ENCODE measurements at regions not wholly inside any gene's neighbourhood (a gene's known extent, or its start where the extent isn't known, plus 50 kb on each side); places are given as distances from the start of the nearest gene placed in this dataset.
"Not testable (repeated sequence)": the region's sequence is repeated elsewhere in the genome, so short reads cannot be mapped to it uniquely, and the experiment has no call there.

- DNase-seq = no peak
- Histone ChIP-seq H3K9me3 (ENCODE audit: severe bottlenecking) (no peaks in the 10 kb centered on the region), H3K4me3 (ENCODE audit: low read depth, low read length) (no peak overlapping the region), H3K36me3 (no peaks in the 10 kb centered on the region), H3K27me3 (ENCODE audit: insufficient read depth, low read depth, severe bottlenecking) (no peaks in the 10 kb centered on the region), H3K27ac (no peak overlapping the region)
- TF ChIP-seq CTCF (IDR thresholded peaks at IDR 0.05; ENCODE audit: low read depth, low read length) = no peak
Observed at GRCh38 chr14:80024417-80024816, 186.9 kb downstream of the DIO2 start.

GRCh38 chr14:80018476-80018875, 192.8 kb downstream of the DIO2 start:
- not testable (repeated sequence) for DNase-seq; H3K27ac ChIP-seq; H3K4me3 ChIP-seq (ENCODE audit: low read depth, low read length); H3K36me3 ChIP-seq; H3K27me3 ChIP-seq (ENCODE audit: insufficient read depth, low read depth, severe bottlenecking); H3K9me3 ChIP-seq (ENCODE audit: severe bottlenecking)

- TF ChIP-seq CTCF (IDR thresholded peaks at IDR 0.05; ENCODE audit: low read depth, low read length) = no peak
Observed at GRCh38 chr14:80017795-80018194, 193.5 kb downstream of the DIO2 start.

GRCh38 chr14:80010245-80010644, 201.1 kb downstream of the DIO2 start:
- not testable (repeated sequence) for H3K27ac ChIP-seq; H3K4me3 ChIP-seq (ENCODE audit: low read depth, low read length); DNase-seq; H3K9me3 ChIP-seq (ENCODE audit: severe bottlenecking); H3K36me3 ChIP-seq; H3K27me3 ChIP-seq (ENCODE audit: insufficient read depth, low read depth, severe bottlenecking)

More at GRCh38 chr14:80017795-80018194, 193.5 kb downstream of the DIO2 start:
- Histone ChIP-seq H3K27me3 (ENCODE audit: insufficient read depth, low read depth, severe bottlenecking) (no peaks in the 10 kb centered on the region), H3K27ac (no peak overlapping the region), H3K4me3 (ENCODE audit: low read depth, low read length) (no peak overlapping the region), H3K36me3 (no peaks in the 10 kb centered on the region), H3K9me3 (ENCODE audit: severe bottlenecking) (no peaks in the 10 kb centered on the region)
- DNase-seq = no peak

- Histone ChIP-seq H3K9me3 (ENCODE audit: severe bottlenecking) (no peaks in the 10 kb centered on the region), H3K4me3 (ENCODE audit: low read depth, low read length) (no peak overlapping the region), H3K36me3 (no peaks in the 10 kb centered on the region), H3K27me3 (ENCODE audit: insufficient read depth, low read depth, severe bottlenecking) (no peaks in the 10 kb centered on the region), H3K27ac (no peak overlapping the region)
- TF ChIP-seq CTCF (IDR thresholded peaks at IDR 0.05; ENCODE audit: low read depth, low read length) = no peak
- DNase-seq = no peak
Observed at GRCh38 chr14:80005561-80005960, 205.7 kb downstream of the DIO2 start.

GRCh38 chr14:80004871-80005270, 206.4 kb downstream of the DIO2 start:
- no peak for DNase-seq
- Histone ChIP-seq H3K27me3 (ENCODE audit: insufficient read depth, low read depth, severe bottlenecking) (no peaks in the 10 kb centered on the region), H3K4me3 (ENCODE audit: low read depth, low read length) (no peak overlapping the region), H3K27ac (no peak overlapping the region), H3K9me3 (ENCODE audit: severe bottlenecking) (no peaks in the 10 kb centered on the region), H3K36me3 (no peaks in the 10 kb centered on the region)
- no peak for TF ChIP-seq CTCF (IDR thresholded peaks at IDR 0.05; ENCODE audit: low read depth, low read length)

- H3K9me3 ChIP-seq (ENCODE audit: severe bottlenecking) = no peaks in the 10 kb centered on the region
- no peaks in the 10 kb centered on the region for H3K27me3 ChIP-seq (ENCODE audit: insufficient read depth, low read depth, severe bottlenecking)
- no peak overlapping the region for H3K27ac ChIP-seq
- H3K36me3 ChIP-seq = no peaks in the 10 kb centered on the region
- no peak overlapping the region for H3K4me3 ChIP-seq (ENCODE audit: low read depth, low read length)
- TF ChIP-seq CTCF (IDR thresholded peaks at IDR 0.05; ENCODE audit: low read depth, low read length) = no peak
- DNase-seq = no peak
Observed at GRCh38 chr14:80003138-80003537, 208.2 kb downstream of the DIO2 start.
